Effector memory CD8-positive, alpha-beta T cell (primary cell): ENCODE measurements at regions not wholly inside any gene's neighbourhood (a gene's known extent, or its start where the extent isn't known, plus 50 kb on each side); places are given as distances from the start of the nearest gene placed in this dataset.
"Not testable (repeated sequence)": the region's sequence is repeated elsewhere in the genome, so short reads cannot be mapped to it uniquely, and the experiment has no call there.

Source experiments
- ATAC-seq: fragments of 150-1000 bp; cut with Tn5 transposase; replicated peaks from 2 replicates; pipeline ENCODE4 v1.10.0; 2021; ENCODE audit warnings: mild to moderate bottlenecking, moderate library complexity
- DNase-seq, 3 experiments: peaks; one replicate each; pipeline ENCODE4 v3.0.0; 2021
- H3K27ac Mint-ChIP-seq, 2 donors: one replicate each; pipeline ENCODE4 v1.8.0; 2022; ENCODE audit warnings: mild to moderate bottlenecking in 2 of 2, mixed read lengths in 2 of 2, moderate library complexity in 2 of 2
- H3K27me3 Mint-ChIP-seq, 2 donors: one replicate each; pipeline ENCODE4 v1.8.0; 2022; ENCODE audit warnings: mixed read lengths in 2 of 2
- H3K36me3 Mint-ChIP-seq: one replicate; pipeline ENCODE4 v1.8.0; 2022; ENCODE audit warnings: mild to moderate bottlenecking, moderate library complexity, mixed read lengths; ENCODE audit not compliant: insufficient read depth
- H3K4me1 Mint-ChIP-seq, 2 donors: one replicate each; pipeline ENCODE4 v1.8.0; 2022; ENCODE audit warnings: low read depth in 2 of 2, mixed read lengths in 2 of 2
- H3K4me3 Mint-ChIP-seq, 2 donors: one replicate each; pipeline ENCODE4 v1.8.0; 2022; ENCODE audit warnings: mild to moderate bottlenecking in 2 of 2, mixed read lengths in 2 of 2, moderate library complexity in 2 of 2
- H3K9me3 Mint-ChIP-seq, 2 donors: one replicate each; pipeline ENCODE4 v1.8.0; 2022; ENCODE audit warnings: mixed read lengths in 2 of 2

GRCh38 chr22:11561744-11562143 lies 3966.2 kb upstream of the OR11H1 start:
- ATAC-seq, H3K27me3 Mint-ChIP-seq, DNase-seq, H3K4me3 Mint-ChIP-seq, H3K4me1 Mint-ChIP-seq, H3K27ac Mint-ChIP-seq, H3K36me3 Mint-ChIP-seq: not testable (repeated sequence)
- peaks cover 10 to 14% of the 10 kb centered on the region in 2 donors for H3K9me3 Mint-ChIP-seq

- H3K9me3 Mint-ChIP-seq = peaks cover 7 to 40% of the 10 kb centered on the region in 2 donors
- not testable (repeated sequence) for ATAC-seq, DNase-seq, H3K36me3 Mint-ChIP-seq, H3K27me3 Mint-ChIP-seq, H3K4me1 Mint-ChIP-seq, H3K27ac Mint-ChIP-seq, H3K4me3 Mint-ChIP-seq
These were observed 3959.0 kb upstream of the OR11H1 start for GRCh38 chr22:11568837-11569563.

GRCh38 chr22:11569564-11569940 lies 3958.4 kb upstream of the OR11H1 start:
- not testable (repeated sequence) for H3K4me1 Mint-ChIP-seq, H3K27ac Mint-ChIP-seq, H3K27me3 Mint-ChIP-seq, H3K4me3 Mint-ChIP-seq, ATAC-seq, H3K36me3 Mint-ChIP-seq, DNase-seq
- H3K9me3 Mint-ChIP-seq = peaks cover 11 to 46% of the 10 kb centered on the region in 2 donors

GRCh38 chr22:11573154-11573553 lies 3954.8 kb upstream of the OR11H1 start:
- peaks cover 20 to 56% of the 10 kb centered on the region in 2 donors for H3K9me3 Mint-ChIP-seq
- not testable (repeated sequence) for H3K36me3 Mint-ChIP-seq, H3K27me3 Mint-ChIP-seq, H3K4me1 Mint-ChIP-seq, ATAC-seq, H3K27ac Mint-ChIP-seq, DNase-seq, H3K4me3 Mint-ChIP-seq

GRCh38 chr22:11574231-11574630 lies 3953.8 kb upstream of the OR11H1 start:
- not testable (repeated sequence) for ATAC-seq, H3K4me3 Mint-ChIP-seq, H3K27ac Mint-ChIP-seq, H3K4me1 Mint-ChIP-seq, DNase-seq, H3K36me3 Mint-ChIP-seq, H3K27me3 Mint-ChIP-seq
- peaks cover 26 to 57% of the 10 kb centered on the region in 2 donors for H3K9me3 Mint-ChIP-seq

GRCh38 chr22:11574659-11575058 lies 3953.3 kb upstream of the OR11H1 start:
- H3K9me3 Mint-ChIP-seq = peaks cover 29 to 61% of the 10 kb centered on the region in 2 donors
- H3K36me3 Mint-ChIP-seq, ATAC-seq, H3K27ac Mint-ChIP-seq, H3K4me1 Mint-ChIP-seq, DNase-seq, H3K4me3 Mint-ChIP-seq, H3K27me3 Mint-ChIP-seq: not testable (repeated sequence)

GRCh38 chr22:11576740-11577139 lies 3951.3 kb upstream of the OR11H1 start:
- not testable (repeated sequence) for H3K36me3 Mint-ChIP-seq, H3K4me3 Mint-ChIP-seq, H3K27ac Mint-ChIP-seq, ATAC-seq, DNase-seq, H3K4me1 Mint-ChIP-seq, H3K27me3 Mint-ChIP-seq
- peaks cover 29 to 65% of the 10 kb centered on the region in 2 donors for H3K9me3 Mint-ChIP-seq

- ATAC-seq, H3K36me3 Mint-ChIP-seq, DNase-seq, H3K27ac Mint-ChIP-seq, H3K27me3 Mint-ChIP-seq, H3K4me1 Mint-ChIP-seq, H3K4me3 Mint-ChIP-seq: not testable (repeated sequence)
- peaks cover 33 to 62% of the 10 kb centered on the region in 2 donors for H3K9me3 Mint-ChIP-seq
These were observed 3949.9 kb upstream of the OR11H1 start for GRCh38 chr22:11578115-11578514.

GRCh38 chr22:11578551-11578950 lies 3949.4 kb upstream of the OR11H1 start:
- not testable (repeated sequence) for H3K4me1 Mint-ChIP-seq, DNase-seq, H3K27me3 Mint-ChIP-seq, H3K27ac Mint-ChIP-seq, H3K36me3 Mint-ChIP-seq, ATAC-seq, H3K4me3 Mint-ChIP-seq
- H3K9me3 Mint-ChIP-seq = peaks cover 36 to 67% of the 10 kb centered on the region in 2 donors

GRCh38 chr22:11582048-11582447 lies 3945.9 kb upstream of the OR11H1 start:
- H3K4me3 Mint-ChIP-seq, DNase-seq, H3K27ac Mint-ChIP-seq, H3K27me3 Mint-ChIP-seq, H3K36me3 Mint-ChIP-seq, ATAC-seq, H3K4me1 Mint-ChIP-seq: not testable (repeated sequence)
- peaks cover 31 to 58% of the 10 kb centered on the region in 2 donors for H3K9me3 Mint-ChIP-seq

- H3K4me1 Mint-ChIP-seq, H3K27me3 Mint-ChIP-seq, ATAC-seq, DNase-seq, H3K4me3 Mint-ChIP-seq, H3K36me3 Mint-ChIP-seq, H3K27ac Mint-ChIP-seq: not testable (repeated sequence)
- H3K9me3 Mint-ChIP-seq = peaks cover 21 to 38% of the 10 kb centered on the region in 2 donors
These were observed 3943.8 kb upstream of the OR11H1 start for GRCh38 chr22:11584231-11584630.

- peaks cover 20 to 38% of the 10 kb centered on the region in 2 donors for H3K9me3 Mint-ChIP-seq
- not testable (repeated sequence) for H3K4me1 Mint-ChIP-seq, H3K36me3 Mint-ChIP-seq, H3K27ac Mint-ChIP-seq, ATAC-seq, H3K27me3 Mint-ChIP-seq, H3K4me3 Mint-ChIP-seq, DNase-seq
These were observed 3933.4 kb upstream of the OR11H1 start for GRCh38 chr22:11594552-11594951.

- H3K4me3 Mint-ChIP-seq, H3K27me3 Mint-ChIP-seq: not testable (repeated sequence)
These were observed 3930.2 kb upstream of the OR11H1 start for GRCh38 chr22:11597666-11598358.

More at GRCh38 chr22:11597666-11598358, 3930.2 kb upstream of the OR11H1 start:
- peaks cover 17 to 18% of the 10 kb centered on the region in 2 donors for H3K9me3 Mint-ChIP-seq
- not testable (repeated sequence) for H3K36me3 Mint-ChIP-seq, H3K4me1 Mint-ChIP-seq, DNase-seq, H3K27ac Mint-ChIP-seq, ATAC-seq
